ENCODE measurements at regions not wholly inside any gene's neighbourhood (a gene's known extent, or its start where the extent isn't known, plus 50 kb on each side); places are given as distances from the start of the nearest gene placed in this dataset.
"Not testable (repeated sequence)": the region's sequence is repeated elsewhere in the genome, so short reads cannot be mapped to it uniquely, and the experiment has no call there.

DNA sequence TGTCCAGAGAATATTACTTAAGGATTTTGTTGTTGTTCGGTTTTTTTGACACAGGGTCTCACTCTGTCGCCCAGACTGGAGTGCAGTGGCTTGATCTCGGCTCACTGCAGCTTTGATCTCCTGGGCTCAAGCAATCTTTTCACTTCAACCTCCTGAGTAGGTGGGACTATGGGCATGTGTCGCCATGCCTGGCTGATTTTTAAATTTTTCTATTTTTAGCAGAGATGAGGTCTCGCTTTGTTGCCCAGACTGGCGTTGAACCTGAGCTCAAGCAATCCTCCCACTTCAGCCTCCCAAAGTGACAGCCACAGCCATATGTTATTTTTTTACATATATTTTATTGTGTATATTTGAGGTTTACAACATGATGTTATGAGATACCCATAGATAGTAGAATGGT, 86.8 kb upstream of the UMPS start:
- no peaks in the 10 kb centered on the region for H3K4me1 ChIP-seq (ENCODE audit: low read depth, poor library complexity, severe bottlenecking)

DNA sequence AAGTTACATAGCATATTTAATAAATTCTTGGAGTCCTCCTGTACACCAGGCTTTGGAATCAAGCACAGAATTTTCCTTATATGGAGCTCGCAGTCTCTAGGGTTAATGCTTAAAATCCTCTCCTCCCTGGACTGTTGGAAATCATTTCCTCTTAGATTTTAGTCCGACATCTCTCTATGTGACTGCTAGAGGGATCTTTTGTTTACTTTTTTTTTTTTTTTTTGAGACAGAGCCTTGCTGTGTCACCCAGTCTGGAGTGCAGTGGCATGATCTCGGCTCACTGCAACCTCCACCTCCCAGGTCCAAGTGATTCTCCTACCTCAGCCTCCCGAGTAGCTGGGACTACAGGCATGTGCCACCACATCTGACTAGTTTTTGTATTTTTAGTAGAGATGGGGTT, 84.1 kb upstream of the UMPS start:
- not testable (repeated sequence) for H3K4me2 ChIP-seq; H3K27ac ChIP-seq; H3K36me3 ChIP-seq (ENCODE audit: insufficient read depth); H3K27me3 ChIP-seq (ENCODE audit: insufficient read depth, low read depth); H3K4me1 ChIP-seq (ENCODE audit: low read depth, poor library complexity, severe bottlenecking); H2AFZ ChIP-seq (ENCODE audit: low read depth); H3K79me2 ChIP-seq (ENCODE audit: insufficient read depth, low read depth); H3K4me3 ChIP-seq (IDR thresholded peaks at IDR 0.05; ENCODE audit: insufficient read depth, low read depth, low read length); H3K9ac ChIP-seq; H4K20me1 ChIP-seq (ENCODE audit: insufficient read depth)

More for the DNA sequence above, 86.8 kb upstream of the UMPS start:
- H3K4me3 ChIP-seq (IDR thresholded peaks at IDR 0.05; ENCODE audit: insufficient read depth, low read depth, low read length) = no peak overlapping the region
- H3K9ac ChIP-seq = no peak overlapping the region
- H3K36me3 ChIP-seq (ENCODE audit: insufficient read depth) = no peaks in the 10 kb centered on the region
- H3K79me2 ChIP-seq (ENCODE audit: insufficient read depth, low read depth) = no peaks in the 10 kb centered on the region
- H2AFZ ChIP-seq (ENCODE audit: low read depth) = no peak overlapping the region
- H3K27me3 ChIP-seq (ENCODE audit: insufficient read depth, low read depth) = no peaks in the 10 kb centered on the region
- H3K4me2 ChIP-seq = no peak overlapping the region
- no peak overlapping the region for H3K27ac ChIP-seq
- TF ChIP-seq, protein P1, sequence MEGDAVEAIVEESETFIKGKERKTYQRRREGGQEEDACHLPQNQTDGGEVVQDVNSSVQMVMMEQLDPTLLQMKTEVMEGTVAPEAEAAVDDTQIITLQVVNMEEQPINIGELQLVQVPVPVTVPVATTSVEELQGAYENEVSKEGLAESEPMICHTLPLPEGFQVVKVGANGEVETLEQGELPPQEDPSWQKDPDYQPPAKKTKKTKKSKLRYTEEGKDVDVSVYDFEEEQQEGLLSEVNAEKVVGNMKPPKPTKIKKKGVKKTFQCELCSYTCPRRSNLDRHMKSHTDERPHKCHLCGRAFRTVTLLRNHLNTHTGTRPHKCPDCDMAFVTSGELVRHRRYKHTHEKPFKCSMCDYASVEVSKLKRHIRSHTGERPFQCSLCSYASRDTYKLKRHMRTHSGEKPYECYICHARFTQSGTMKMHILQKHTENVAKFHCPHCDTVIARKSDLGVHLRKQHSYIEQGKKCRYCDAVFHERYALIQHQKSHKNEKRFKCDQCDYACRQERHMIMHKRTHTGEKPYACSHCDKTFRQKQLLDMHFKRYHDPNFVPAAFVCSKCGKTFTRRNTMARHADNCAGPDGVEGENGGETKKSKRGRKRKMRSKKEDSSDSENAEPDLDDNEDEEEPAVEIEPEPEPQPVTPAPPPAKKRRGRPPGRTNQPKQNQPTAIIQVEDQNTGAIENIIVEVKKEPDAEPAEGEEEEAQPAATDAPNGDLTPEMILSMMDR (conservative IDR thresholded peaks at IDR 0.05; ENCODE audit: low read depth, low read length) = no peak
- H4K20me1 ChIP-seq (ENCODE audit: insufficient read depth) = no peaks in the 10 kb centered on the region

DNA sequence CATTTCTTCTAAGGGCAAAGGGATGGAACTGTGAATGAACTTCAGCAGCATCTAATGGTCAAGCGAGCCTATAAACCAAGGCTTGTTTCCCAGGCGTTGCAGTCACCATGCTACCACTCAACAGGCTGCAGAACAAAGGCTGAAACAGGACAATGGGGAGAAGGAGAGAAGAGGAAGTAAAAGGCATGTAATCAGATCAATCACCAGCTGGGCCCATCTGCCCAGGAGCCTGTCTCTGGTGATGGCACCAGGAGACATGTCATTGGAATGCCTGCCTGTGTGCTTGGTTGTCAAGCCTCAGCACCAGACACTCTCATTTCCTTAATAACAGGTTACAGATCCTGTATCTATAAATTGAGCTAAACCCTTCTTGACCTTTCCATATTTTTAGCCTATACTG, 81.7 kb upstream of the UMPS start:
- Histone ChIP-seq H3K4me1 (ENCODE audit: low read depth, poor library complexity, severe bottlenecking) (no peaks in the 10 kb centered on the region), H2AFZ (ENCODE audit: low read depth) (no peak overlapping the region), H3K27ac (no peak overlapping the region), H3K79me2 (ENCODE audit: insufficient read depth, low read depth) (no peaks in the 10 kb centered on the region), H4K20me1 (ENCODE audit: insufficient read depth) (no peaks in the 10 kb centered on the region), H3K4me2 (no peak overlapping the region), H3K9ac (no peak overlapping the region), H3K36me3 (ENCODE audit: insufficient read depth) (no peaks in the 10 kb centered on the region), H3K4me3 (IDR thresholded peaks at IDR 0.05; ENCODE audit: insufficient read depth, low read depth, low read length) (no peak overlapping the region), H3K27me3 (ENCODE audit: insufficient read depth, low read depth) (no peaks in the 10 kb centered on the region)
- TF ChIP-seq, protein P1 (conservative IDR thresholded peaks at IDR 0.05; ENCODE audit: low read depth, low read length) = no peak

DNA sequence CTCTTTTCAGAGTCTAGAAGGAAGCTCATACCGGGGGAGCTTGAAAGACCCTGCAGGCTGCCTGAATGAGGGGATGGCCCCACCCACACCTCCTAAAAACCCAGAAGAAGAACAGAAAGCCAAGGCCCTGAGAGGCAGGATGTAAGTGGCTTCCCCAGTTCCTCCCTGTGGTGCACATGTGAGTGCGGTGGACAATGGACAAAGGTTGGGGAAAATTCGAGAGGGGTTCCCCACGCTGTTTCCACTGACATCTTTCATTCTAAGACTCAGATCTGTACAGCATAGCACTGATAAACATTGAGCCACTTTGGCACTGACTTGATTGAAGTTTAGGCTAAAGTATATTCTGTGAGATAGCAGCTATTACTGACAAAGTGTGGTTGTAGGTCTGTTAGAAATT, 79.5 kb upstream of the UMPS start:
- Histone ChIP-seq H4K20me1 (ENCODE audit: insufficient read depth) (no peaks in the 10 kb centered on the region), H3K79me2 (ENCODE audit: insufficient read depth, low read depth) (no peaks in the 10 kb centered on the region), H3K27ac (no peak overlapping the region), H3K36me3 (ENCODE audit: insufficient read depth) (no peaks in the 10 kb centered on the region), H3K4me2 (no peak overlapping the region), H2AFZ (ENCODE audit: low read depth) (no peak overlapping the region), H3K9ac (no peak overlapping the region), H3K4me1 (ENCODE audit: low read depth, poor library complexity, severe bottlenecking) (no peaks in the 10 kb centered on the region), H3K27me3 (ENCODE audit: insufficient read depth, low read depth) (no peaks in the 10 kb centered on the region), H3K4me3 (IDR thresholded peaks at IDR 0.05; ENCODE audit: insufficient read depth, low read depth, low read length) (no peak overlapping the region)
- TF ChIP-seq, protein P1 (conservative IDR thresholded peaks at IDR 0.05; ENCODE audit: low read depth, low read length) = no peak

DNA sequence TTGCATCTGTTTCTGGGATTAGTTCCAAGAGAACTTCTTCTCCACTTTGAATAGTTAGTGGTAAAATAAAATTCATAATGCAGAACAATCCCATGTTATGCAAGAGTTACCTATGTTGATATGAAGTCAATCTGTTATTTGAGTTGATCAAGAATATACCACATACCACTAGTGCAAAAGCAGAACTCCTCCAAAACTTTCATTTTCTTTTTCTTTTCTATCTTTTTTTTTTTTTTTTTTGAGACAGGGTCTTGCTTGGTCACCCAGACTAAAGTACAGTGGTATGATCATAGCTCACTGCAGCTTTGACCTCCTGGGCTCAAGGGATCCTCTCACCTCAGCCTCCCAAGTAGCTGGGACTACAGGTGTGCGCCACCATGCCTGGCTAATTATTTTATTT, 78.8 kb upstream of the UMPS start:
- not testable (repeated sequence) for H2AFZ ChIP-seq (ENCODE audit: low read depth); H3K9ac ChIP-seq; H3K4me2 ChIP-seq; H3K79me2 ChIP-seq (ENCODE audit: insufficient read depth, low read depth); H3K4me3 ChIP-seq (IDR thresholded peaks at IDR 0.05; ENCODE audit: insufficient read depth, low read depth, low read length); H3K36me3 ChIP-seq (ENCODE audit: insufficient read depth); H3K27me3 ChIP-seq (ENCODE audit: insufficient read depth, low read depth); H3K4me1 ChIP-seq (ENCODE audit: low read depth, poor library complexity, severe bottlenecking); H3K27ac ChIP-seq; H4K20me1 ChIP-seq (ENCODE audit: insufficient read depth)

All from KMS-11 (cell line).